ENCODE measurements at regions not wholly inside any gene's neighbourhood (a gene's known extent, or its start where the extent isn't known, plus 50 kb on each side); places are given as distances from the start of the nearest gene placed in this dataset.

DNA sequence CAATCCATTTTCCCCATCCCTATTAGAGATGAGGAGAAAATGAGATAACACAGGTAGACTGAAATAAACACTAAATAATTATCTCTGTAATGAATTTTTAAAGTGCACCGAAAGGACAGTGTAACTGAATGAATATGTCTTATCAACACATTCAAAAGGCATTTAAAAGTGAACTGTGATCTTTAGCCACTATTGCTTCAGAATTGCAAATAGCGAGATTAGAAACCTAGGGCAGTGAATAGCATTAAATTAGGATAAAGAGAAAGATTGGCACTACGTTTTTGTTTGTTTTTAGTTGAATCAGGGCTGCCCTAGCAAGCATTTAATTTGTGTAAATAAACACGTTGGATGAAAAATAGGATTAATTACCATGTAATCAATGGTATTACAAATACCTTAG, 537.5 kb downstream of the ELAVL2 start:
- in situ Hi-C loops (cut with HindIII; ENCODE audit: low sequenced_read_pairs), result no loop called here

DNA sequence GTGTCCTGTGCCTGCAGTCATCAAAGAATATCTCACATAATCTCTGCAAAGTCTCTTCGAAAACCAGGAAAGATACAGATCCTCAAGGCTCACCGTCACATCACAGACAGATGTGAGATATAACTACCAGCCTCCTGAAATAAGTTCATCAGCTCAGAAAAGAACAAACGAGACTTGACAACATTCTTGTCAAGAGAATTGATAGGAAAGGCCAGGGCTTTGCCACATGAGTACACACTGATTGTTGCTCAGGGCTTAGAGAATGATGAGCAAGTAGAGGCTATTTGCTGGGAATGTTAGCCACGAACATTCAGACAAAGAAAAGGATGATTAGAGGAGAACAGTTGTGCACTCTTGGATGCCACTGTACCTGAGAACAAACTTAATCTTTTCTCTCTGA, 535.1 kb downstream of the ELAVL2 start:
- in situ Hi-C loops (cut with HindIII; ENCODE audit: low sequenced_read_pairs), result no loop called here

DNA sequence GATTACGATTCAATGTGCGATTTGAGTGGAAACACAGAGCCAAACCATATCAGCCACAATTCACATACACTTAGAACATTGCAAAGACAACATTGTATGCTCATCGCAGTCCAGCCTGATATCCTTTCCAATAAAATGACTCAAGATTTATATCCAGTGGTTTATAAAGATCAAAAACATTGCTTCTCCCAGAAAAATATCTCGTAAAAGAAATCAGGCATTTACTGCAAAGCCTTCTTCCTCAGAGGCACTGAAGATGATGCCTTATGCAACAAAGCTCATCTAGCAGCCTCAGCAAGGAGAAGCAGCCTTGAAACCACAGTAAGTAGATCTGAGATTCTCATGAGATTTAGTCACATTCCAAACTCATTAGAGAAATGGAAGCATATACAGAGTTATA, 523.8 kb downstream of the ELAVL2 start:
- in situ Hi-C loops (cut with HindIII; ENCODE audit: low sequenced_read_pairs), result no loop called here

DNA sequence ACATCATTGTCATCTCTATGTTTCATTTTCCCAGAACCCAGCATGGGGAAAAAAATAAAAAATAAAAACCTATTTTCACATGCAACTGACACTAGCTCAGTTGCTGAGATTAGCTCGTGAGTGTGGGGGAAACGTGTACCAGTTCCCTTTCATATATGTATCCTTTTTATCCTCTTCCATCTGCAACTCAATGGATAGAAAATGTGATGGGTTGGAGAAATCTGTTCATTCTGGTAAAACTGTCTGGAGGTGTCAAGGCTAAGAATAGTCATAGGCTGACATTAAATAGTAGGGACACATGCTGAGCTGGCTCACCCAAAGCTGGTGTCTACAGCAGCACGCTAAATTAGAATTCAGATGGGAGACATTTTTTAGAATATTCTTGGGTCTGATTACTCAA, 519.3 kb downstream of the ELAVL2 start:
- in situ Hi-C loops (cut with HindIII; ENCODE audit: low sequenced_read_pairs), result no loop called here

DNA sequence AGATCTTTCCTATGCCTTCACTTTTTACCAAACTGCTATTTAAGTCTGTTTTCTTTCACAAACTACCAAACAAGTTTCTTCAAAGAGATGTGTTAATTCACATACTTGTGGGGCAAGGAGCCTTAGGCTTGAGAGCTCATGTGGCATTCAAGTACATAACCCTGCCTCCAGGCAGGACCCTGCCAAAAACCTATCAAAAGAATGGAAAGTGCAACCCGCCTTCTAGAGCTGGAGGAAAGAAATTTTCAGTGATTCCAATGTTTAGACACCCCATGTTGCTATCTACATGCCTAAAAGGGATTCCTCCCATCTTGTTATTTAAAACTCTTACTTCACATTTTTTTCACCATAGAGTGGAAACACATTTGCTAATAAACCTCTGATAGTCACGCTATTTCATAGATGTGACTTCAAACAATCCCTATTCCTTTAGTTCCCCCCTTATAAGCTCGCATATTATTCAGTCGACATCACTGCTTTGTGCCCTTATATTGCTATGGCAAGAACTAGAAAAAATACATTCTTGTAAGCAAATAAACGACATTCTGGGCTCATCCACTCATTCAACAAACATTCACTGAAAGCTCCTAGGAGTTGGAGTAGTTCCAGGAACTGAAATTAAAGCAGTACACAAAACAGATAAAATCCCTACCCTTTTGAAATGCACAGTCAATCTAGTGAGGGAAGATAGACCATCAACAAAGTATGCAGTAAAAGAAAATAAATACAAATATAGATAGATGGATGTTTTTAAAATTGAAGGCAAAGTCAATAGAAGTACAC, 518.1 kb downstream of the ELAVL2 start:
- in situ Hi-C loops (cut with HindIII; ENCODE audit: low sequenced_read_pairs), result no loop called here

DNA sequence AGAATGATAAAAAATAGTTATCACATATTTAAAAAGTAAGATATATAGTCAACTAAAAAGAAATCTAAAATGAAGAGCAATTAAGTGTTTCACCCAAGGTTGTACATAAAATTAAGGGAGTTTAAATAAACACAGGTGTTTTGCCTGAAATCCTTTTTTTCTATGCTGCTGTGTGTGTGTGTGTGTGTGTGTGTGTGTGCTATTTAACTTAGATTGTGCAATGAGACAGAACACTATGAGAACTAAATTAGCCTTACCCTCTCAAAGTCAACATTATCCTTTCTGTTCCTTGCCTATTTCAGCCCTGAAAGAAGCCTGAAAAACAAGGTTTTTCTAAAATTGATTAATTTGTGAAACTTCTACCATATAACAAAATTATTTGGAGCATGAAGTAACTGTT, 516.2 kb downstream of the ELAVL2 start:
- in situ Hi-C loops (cut with HindIII; ENCODE audit: low sequenced_read_pairs), result no loop called here

DNA sequence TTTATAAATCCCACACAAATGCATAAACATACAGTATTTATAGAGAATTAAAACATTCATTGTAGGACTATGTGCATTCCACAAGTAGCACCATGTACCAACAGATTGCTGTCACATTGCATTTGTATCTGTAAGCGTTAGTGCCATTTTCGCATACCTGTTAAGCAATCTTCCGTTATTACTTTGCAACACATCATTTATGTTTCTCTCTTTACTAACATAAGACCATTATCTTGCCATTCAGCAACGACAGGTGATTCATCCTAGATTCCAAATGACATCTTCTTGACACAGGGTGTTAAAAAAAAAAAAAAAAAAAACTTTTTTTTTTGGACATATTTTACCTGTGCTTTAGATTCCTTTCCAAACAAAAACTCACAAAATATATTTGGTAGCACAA, 511.8 kb downstream of the ELAVL2 start:
- in situ Hi-C loops (cut with HindIII; ENCODE audit: low sequenced_read_pairs), result no loop called here

DNA sequence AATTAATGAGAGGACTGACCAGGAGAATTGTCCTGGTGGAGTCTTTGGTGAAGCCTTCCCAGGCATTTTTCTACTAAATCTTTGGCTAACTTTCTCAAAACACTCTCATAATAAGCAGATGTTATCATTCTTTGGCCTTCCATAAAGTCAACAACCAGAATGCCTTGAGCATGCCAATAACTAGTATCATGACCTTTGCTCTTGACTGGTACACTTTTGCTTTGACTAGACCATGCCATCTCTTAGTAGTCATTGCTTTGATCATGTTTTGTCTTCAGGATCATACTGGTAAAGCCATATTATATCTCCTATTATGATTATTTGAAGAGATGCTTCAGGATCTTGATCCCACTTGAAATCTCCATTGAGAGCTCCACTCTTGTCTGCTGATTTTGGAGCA, 506.9 kb downstream of the ELAVL2 start:
- in situ Hi-C loops (cut with HindIII; ENCODE audit: low sequenced_read_pairs), result no loop called here

DNA sequence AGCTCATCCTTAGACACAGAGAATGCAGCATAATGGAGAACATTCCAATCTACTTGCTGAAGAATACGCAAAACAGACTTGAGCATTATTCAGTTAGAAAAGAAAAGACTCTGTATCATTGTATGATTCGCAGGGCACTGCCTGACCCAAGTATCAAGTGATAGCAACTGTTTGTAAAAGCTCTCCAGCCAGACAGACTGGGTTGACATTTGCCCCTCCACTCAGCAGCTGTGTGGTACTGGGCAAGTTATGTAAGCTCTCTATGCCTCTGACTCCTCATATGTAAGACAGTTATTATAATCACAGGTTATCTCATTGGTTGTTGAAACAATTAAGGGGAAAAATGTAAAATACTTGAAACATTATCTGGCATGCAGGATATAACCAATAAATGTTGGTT, 505.0 kb downstream of the ELAVL2 start:
- in situ Hi-C loops (cut with HindIII; ENCODE audit: low sequenced_read_pairs), result no loop called here

DNA sequence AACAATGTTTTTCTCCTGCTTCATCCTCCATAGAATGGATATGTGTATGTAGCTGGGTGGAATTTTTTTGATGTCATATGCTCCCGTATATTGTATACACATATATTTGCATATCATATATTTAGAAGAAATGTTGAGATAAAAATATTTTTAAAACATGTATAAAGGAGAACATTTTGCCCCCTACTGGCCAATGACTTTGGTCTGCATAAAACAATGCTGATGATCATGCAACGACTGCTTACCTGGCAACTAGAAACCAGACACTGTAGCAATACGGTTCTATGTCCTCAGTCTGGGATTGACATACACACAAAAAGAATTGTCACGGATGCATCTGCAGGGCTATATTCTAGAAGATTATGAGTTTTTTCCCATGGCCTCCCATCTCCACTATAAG, 503.6 kb downstream of the ELAVL2 start:
- in situ Hi-C loops (cut with HindIII; ENCODE audit: low sequenced_read_pairs), result no loop called here

DNA sequence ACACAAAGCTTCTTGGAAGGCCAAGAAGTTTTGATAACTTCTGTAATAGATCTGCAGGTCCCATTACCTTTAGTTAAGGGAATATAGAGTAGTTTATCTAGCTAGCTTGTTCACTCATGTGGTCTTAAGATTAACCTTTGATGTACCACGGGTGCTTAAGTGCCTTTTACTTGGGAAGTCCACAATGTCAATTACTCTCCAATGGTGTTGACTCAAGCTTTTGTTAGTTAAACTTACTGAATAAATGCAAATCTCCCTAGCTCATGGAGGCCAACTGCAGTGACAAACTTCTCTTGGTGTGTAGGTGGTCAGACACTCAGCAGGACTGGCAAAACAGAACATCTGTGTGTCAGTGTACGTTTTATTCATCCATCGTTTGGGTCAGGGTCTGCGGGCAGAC, 501.5 kb downstream of the ELAVL2 start:
- in situ Hi-C loops (cut with HindIII; ENCODE audit: low sequenced_read_pairs), result no loop called here

DNA sequence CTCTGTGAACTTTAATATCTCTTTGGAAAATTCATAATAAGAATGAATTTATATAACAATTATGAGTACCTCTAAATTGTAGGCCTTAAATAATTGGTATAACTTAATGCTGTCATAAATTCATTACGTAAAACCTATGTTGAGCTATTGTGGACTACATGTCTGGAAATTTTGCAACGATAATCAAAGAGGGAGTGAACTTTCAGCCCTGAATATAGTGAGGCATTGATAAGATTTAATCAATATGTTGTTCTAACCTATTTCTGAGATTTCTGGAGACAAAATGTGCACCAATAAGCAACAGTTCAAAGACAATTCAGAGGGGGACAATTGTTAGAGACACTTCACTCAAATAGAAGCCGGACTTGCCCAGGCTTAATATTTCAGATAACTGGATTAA, 499.4 kb downstream of the ELAVL2 start:
- in situ Hi-C loops (cut with HindIII; ENCODE audit: low sequenced_read_pairs), result no loop called here

DNA sequence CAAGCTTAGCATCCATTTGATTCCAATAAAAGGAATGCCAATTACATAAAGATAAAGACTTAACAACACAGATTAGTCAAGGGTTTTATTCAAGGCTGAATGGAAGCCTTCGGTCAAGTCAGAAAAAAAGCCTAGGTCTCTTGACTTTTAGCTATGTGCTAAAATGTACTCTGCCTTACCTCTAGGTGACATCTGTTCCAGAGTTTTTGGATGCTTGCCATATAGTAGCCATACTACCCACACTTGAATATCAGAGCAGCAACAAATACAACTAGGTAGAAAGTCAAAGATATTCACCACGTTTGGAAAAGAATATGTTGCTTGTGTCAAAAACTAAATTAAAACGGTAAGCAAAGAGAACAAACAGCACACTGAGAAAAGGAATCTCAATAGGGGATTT, 484.7 kb downstream of the ELAVL2 start:
- in situ Hi-C loops (cut with HindIII; ENCODE audit: low sequenced_read_pairs), result no loop called here

DNA sequence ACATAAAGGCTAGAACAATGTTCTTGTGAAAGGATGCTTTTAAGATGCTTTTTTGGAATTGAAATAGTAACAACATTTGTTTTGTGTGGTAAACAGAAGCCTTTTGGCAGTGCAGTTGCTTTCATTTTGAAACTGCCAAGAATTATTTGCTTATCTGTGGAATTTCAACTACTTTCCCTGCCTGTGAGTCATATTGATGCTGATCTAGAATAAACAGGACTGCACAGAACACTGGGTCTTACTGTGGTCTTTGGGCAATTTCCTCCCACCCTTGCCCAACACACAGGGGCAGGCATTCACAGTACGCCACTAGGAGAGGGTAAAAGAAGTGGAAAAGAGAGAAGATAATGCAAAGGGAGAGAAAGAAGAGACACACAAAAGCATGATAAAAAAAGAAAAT, 483.7 kb downstream of the ELAVL2 start:
- in situ Hi-C loops (cut with HindIII; ENCODE audit: low sequenced_read_pairs), result no loop called here

DNA sequence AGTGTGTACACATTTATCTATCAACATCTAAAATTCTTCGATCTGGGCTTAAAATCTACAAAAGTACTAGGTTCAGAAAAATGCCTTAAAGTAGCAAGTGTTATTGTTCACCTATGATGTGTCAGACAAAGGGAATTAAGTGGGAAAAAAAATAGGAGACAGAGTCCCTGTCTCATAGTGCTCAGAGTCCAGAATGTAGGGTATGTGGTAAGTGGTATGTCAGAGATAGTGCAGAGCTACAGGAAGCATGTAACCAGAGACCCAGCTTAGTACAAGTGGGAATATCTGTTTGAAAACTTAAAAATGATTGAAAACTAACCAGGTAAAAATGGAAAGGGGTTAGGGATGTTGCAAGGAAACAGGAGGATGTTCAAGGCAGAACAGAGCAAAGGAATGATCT, 482.8 kb downstream of the ELAVL2 start:
- in situ Hi-C loops (cut with HindIII; ENCODE audit: low sequenced_read_pairs), result no loop called here

DNA sequence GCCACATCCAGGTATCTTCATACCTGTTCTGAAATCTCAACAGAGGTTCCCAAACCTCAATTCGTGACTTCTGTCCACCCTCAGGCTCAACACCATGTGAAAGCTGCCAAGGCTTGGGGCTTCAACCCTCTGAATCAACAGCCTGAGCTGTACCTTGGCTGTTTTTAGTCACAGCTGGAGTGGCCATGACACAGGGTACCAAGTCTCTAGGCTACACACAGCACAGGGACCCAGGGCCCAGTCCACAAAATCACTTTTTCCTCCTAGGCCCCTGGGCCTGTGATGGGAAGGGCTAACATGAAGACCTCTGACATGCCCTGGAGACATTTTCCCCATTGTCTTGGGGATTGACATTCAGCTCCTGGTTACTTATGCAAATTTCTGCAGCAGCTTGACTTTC, 464.9 kb downstream of the ELAVL2 start:
- in situ Hi-C loops (cut with HindIII; ENCODE audit: low sequenced_read_pairs), result no loop called here

DNA sequence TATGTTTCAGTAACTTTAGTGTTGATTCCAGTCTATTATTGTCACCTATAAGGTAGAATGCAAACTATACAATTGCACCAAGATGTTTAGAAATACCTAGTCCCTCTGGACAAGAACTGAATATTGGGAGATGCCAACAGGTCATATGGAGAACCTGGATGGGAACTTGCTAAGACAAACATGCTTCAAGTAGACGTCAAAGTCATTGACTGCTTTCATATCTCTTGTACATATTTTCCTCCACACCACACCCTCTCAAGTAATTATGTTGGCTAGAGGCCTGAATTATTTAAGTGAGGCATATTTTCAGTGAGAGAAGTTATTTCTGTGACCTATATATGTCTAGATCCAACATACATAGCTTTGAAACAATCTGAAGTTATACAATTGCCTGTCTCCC, 453.3 kb downstream of the ELAVL2 start:
- in situ Hi-C loops (cut with HindIII; ENCODE audit: low sequenced_read_pairs), result no loop called here

DNA sequence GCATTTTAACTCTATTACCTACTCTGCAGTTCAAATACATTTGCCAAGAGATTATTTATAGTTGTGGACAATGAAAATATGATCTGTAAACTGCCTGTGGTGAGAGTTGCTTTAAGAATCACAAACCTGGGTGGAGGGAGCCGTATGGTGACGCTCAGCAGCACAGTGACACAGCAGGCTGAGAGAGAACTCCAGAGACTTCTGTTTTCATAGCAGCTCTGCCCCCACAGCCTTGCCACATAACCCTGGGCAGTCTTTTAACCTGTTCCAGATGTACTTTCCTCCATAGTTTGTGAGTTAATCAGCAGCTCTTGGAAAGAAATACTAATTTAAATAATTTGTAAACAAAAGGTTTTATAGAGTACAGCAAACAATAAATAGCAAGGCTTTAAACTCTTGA, 450.5 kb downstream of the ELAVL2 start:
- in situ Hi-C loops (cut with HindIII; ENCODE audit: low sequenced_read_pairs), result no loop called here

DNA sequence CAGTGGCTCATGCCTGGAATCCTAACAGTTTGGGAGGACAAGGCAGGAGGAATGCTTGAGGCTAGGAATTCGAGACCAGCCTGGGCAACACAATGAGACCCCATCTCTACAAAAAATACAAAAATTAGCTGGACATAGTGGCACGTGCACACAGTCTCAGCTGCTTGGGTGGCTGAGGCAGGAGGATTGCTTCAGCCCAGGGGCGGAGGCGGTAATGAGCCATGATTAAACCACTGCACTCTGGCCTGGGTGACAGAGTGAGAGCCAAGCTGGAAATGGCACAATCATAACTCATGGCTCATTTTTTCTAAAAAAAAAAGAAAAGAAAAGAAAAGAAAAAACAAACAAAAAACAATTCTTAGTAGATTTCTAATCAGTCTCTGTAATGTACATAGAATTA, 446.2 kb downstream of the ELAVL2 start:
- in situ Hi-C loops (cut with HindIII; ENCODE audit: low sequenced_read_pairs), result no loop called here

DNA sequence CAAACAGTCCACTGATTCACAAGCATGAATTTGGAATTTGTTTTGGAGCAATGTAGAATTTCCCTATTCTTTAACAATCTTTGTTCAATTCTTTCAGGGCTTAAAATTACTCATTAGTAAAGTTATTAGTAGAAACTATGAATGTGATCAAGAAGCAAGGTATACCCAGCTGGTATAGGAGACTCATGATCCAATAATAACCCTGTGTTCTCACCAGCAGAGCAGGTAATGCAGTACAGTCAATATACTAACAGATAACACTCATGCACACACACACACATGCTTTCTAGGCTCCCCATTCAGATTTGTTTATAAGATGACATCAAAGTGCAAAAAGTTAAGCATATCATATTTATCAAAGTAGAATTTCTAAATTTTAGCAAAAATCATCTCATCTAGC, 445.2 kb downstream of the ELAVL2 start:
- in situ Hi-C loops (cut with HindIII; ENCODE audit: low sequenced_read_pairs), result no loop called here

DNA sequence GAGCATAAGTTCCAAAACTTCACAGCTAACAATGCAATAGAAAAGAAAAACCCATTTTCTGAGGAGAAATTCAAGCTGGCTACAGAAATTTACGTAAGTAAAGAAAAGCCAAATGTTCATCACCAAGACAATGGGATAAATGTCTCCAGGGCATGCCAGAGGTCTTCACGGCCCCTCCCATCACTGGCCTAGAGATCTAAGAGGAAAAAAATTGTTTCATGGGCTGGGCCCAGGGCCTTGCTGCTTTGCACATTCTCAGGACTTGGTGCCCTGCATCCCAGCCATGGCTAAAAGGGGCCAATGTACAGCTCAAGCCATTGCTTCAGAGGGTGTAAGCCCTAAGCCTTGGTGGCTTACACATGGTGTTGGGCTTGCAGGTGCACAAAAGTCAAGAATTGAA, 443.6 kb downstream of the ELAVL2 start:
- in situ Hi-C loops (cut with HindIII; ENCODE audit: low sequenced_read_pairs), result no loop called here

DNA sequence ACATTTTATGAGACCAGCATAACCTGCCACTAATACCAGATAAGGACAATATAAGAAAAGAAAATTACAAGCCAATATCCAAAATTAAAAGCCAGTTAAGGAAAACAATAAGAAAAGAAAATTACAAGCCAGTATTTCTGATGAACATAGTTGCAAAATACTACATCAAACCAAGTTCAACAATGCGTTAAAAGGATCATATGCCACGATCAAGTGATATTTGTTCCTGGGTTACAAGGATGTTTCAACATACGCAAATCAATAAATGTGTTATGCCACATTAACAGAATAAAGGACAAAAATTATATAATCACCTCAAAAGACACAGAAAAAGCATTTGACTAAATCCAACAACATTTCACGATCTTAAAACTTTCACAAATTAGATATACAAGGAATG, 431.9 kb downstream of the ELAVL2 start:
- in situ Hi-C loops (cut with HindIII; ENCODE audit: low sequenced_read_pairs), result no loop called here

DNA sequence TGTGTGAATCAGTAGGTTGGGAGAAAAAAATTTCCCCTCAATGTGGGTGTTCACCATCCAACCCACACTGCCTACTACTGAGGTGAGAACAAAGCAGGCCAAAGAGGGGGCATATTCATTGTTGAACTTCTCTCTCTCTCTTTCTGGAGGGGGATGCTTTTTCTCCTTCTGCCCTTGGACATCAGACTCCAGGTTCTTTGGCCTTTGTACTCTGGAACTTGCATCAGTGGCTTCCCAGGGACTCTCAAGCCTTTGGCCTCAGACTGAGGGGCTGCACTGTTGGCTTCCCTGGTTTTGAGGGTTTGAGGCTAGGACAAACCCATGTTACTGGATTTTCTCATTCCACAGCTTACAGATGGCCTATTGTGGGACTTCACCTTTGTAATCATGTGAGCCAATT, 417.2 kb downstream of the ELAVL2 start:
- in situ Hi-C loops (cut with HindIII; ENCODE audit: low sequenced_read_pairs), result no loop called here
